ENCODE measurements at regions not wholly inside any gene's neighbourhood (a gene's known extent, or its start where the extent isn't known, plus 50 kb on each side); places are given as distances from the start of the nearest gene placed in this dataset.

DNA sequence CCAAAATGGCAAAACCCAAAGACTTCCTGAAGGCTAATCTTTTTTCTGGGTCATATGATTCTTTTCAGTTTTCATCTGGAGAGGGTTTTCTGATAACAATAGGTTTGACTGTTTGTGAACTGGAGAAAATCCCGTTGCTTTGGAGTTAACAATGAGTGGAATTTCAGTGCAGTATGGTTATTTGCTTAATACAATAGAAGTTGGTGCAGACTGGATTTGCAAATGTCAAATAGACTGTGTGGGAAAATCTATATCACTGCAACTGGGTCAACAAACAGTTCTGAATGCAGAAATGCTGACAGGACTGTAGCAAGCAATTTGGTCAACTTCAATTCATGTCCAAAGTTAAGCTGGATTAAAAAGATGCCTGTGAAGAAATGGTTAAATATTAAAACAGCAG is 267.5 kb upstream of the ARGLU1 start:
- DNase-seq (ENCODE audit: low read depth in 2 of 2): peak in 1 of 2 donors; percentile 25

DNA sequence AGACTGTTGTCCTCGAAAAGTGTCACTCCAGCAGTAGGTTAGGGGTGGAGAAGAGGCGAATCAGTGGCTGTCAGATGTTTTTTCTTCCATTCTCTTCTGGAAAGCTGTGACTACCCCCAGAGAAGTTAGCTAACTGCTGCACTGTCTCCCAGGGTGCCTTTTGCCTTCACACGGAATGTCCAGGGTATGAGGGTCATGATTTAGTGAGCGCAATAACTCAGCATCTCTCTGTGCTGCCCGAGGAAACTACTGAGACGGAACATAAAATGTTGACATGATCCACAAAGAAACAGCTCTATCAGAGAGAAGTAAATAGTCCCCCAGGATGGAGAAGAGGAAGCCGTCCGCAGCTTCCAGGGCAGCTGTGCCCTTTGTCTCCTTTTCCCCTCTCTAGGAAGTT is 254.0 kb upstream of the ARGLU1 start:
- DNase-seq (ENCODE audit: low read depth in 2 of 2): no peak

DNA sequence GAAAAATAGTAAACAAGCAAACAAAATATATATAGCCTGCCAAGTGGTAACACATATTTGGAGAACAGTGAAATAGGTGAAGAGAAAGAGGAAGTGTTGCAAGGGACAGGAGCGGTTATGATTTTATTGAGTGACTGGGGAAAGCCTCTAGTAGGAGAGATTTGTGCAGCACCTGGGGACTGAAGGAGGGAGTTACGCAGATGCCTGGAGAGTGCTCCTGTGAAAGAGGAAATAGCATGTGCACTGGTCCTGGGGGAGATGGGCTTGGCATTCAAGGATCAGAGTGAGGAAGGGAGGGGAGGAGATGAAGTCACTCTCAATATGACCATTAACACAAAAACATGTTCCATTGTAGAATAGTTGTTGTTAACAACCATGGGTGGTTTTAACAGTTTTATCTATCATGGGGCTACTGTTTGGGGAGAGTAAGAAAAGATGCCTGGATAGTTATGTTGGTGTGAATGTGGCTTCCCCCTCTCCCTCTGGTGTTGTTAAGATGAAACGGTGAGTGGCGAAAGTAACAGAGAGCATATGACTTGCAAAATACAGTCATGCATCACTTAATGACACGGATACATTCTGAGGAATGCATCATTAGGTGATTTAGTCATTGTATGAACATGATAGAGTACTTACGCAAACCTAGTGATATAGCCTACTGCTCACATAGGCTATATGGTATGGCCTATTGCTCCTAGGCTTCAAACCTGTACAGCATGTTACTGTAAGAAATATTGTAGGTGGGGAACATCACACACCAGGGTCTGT is 251.7 kb upstream of the ARGLU1 start:
- DNase-seq (ENCODE audit: low read depth in 2 of 2): no peak

DNA sequence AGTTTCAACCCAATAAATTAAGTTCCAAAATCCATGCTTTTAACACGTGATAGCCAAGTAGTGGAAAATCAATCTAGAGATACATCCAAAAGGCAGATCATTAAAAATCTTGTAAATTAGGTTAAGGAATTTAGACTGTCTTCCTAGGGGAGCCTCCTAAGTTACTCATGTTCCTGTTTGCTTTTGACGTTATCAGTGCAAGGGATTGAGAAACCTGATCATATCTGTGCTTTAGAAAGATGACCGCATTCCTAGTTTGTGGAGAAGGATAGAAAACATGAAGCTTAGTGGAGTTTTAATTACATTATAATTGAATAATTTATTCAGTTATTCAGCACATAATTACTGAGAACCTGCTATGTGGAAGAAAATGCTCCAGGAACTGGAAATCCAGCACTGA is 251.0 kb upstream of the ARGLU1 start:
- no peak for DNase-seq (ENCODE audit: low read depth in 2 of 2)

DNA sequence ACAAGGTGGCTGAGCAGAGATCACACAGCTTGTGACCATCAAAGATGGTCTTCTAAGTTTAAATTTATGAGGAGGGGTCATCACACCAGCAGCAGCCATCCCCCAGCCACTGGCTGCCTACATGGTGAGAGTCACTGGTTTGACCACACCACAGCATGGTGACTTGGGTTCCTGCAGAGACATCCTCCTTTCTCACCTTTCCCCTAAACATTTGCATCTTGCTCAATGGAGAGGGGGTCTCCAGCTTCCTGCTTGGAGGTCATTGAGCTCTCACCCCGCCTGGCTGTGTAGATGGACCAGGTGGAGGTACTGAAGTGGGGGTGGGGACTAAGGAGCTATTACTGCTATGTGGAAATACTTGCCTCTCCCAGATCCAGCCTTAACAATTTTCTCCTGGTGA is 247.6 kb upstream of the ARGLU1 start:
- DNase-seq (ENCODE audit: low read depth in 2 of 2): no peak

DNA sequence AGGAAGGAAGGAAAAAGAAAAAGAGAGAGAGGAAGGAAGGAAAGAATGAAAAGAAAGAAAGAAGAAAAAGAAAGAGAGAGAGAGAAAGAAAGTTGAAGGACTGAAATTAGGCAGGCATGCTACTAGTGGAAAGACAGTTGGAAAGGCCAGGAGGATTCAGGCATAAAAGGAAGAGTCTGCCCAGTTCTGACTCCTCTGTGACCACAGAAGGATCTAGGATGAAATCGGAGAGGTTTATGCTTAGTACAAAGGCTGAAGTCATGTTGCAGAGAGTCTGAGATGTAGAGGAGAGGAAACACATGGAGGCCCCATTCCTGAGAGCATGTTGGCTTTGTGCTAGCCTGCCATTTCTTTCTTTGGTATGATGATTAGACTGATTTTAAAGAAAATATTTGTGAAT is 246.5 kb upstream of the ARGLU1 start:
- DNase-seq (ENCODE audit: low read depth in 2 of 2): no peak

DNA sequence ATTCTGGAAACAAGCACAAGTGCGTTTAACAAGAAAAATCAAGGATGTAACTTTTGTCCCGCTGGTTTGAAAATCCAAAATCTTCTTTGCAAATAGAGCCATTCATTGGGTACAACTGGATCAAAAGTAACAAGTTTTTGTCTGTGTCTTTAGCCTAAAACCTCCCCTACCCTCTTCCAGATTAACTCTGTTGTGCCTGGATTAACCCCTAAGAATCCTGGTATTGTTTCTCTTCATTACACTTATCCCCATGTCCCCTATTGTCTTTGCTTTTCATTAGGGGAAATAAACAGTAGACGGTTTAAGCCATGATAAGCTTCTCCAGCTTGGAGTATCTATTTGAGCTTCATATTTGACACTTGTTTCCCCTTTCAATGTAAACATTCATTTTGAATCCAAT is 242.1 kb upstream of the ARGLU1 start:
- DNase-seq (ENCODE audit: low read depth in 2 of 2): no peak

DNA sequence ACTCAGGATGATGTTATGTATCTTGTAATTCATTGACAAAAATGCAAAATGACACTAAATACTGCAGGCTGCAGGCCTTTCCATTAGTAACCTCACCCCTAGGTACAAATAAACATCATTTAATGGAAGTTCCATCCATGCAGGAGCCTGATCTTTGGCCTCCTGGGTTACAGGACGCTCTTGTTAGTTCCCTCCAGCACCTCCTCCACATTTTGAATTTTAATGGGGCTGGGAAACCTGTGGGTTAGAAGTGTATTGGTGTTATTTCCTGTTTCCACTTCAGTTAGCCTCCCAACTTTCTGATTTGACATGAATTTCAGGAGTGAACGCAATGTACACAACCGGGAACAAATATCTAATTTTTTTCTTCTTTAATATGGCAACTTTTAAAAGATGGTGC is 237.1 kb upstream of the ARGLU1 start:
- no peak for DNase-seq (ENCODE audit: low read depth in 2 of 2)

DNA sequence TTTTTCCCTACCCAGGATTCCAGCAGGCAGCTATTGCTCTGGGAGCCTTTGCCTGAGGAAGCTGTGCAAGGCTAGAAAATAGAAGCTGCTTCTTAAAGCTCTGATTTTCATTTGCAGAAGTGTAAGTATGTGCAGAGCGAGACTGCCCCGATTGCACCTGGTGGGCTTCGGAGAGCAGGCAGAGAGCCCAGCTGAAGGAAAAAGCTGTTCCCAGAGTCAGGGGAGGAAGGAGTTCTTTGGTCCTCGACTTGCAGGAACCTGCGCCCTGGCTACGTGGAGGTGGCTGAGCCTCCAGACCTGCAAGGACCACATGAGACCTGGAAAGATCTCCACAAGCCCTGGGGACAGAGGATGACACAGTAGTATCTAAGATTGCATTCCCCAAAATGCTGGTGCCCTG is 235.0 kb upstream of the ARGLU1 start:
- DNase-seq (ENCODE audit: low read depth in 2 of 2): no peak

DNA sequence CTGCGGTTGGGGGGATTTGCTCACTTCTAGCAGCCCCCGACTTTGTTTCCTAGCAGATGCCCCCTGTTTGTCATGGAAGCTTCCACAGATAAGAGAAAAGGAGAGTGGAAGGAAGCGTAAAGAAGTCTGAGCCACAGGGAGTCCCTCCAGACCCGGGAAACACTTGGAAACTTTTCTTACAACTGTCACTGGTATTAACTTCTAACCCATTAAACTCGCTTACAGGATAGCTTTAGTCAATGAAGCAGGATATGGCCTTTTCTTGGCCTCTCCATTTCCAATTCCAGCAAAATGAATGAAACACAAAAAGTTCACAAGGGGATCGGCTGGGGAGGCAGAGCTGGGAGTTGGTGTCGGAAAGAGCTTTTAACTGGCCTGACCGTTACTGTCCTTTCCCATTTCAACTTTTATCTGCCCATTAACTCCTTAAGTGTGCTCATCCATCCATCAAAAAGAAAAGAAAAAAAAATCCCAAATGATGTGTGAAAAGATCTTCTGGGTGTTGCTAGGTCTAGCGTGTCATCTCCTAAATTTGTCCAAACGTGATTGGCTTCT is 231.9 kb upstream of the ARGLU1 start:
- DNase-seq (ENCODE audit: low read depth in 2 of 2): no peak

DNA sequence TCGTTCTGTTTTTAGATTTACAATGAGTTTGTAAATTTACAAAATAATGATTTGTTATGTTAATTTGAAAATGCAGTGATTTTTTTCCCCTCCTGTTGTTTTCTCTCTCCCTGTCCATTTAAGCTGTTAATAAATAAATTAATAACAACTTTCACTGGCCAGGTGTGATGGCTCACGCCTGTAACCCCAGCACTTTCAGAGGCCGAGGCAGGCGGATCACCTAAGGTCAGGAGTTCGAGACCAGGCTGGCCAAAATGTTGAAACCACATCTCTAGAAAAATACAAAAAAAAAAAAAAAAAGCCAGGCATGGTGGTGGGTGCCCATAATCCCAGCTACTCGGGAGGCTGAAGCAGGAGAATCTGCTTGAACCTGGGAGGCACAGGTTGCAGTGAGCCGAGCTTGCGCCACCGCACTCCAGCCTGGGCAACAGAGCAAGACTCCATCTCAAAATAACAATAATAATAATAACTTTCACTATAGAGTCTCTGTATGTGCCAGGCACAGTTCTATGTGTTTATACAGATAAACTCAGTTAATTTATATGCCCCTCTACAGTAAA is 229.2 kb upstream of the ARGLU1 start:
- no peak for DNase-seq (ENCODE audit: low read depth in 2 of 2)

DNA sequence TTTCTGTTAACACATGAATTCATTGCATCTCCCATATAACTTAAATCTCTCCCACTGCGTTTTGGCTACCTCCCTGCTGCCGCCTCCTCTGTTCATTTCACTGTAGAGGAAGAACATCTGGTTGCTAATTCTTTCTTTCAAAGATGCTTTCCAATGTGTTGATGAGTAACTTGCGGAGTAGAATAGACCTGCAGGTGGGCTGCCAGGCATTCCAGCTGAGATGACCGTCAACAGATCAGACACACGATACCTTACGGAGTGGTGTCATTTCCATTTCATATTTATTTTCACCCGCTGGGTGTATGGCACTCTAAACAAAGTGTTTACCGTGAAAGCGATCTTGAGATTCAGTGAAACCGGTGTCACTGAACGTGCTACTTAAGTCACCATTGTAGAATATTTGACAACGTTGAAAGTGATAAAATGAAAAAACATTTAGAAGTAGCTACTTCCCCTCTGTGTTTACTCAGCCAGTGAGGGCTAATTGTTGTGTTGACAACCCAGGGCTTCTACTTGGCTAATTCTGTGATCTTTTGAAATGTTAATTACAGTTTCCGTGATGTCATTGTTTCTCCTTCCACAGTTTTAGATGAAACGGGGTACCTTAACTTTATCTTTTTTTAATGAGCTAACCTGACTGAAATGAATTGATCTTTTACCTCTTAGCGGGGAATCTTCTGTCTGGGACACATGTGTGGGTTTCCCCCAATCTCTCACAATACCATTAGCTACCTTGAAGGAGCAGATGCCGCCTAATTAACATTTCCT is 228.5 kb upstream of the ARGLU1 start:
- no peak for DNase-seq (ENCODE audit: low read depth in 2 of 2)

DNA sequence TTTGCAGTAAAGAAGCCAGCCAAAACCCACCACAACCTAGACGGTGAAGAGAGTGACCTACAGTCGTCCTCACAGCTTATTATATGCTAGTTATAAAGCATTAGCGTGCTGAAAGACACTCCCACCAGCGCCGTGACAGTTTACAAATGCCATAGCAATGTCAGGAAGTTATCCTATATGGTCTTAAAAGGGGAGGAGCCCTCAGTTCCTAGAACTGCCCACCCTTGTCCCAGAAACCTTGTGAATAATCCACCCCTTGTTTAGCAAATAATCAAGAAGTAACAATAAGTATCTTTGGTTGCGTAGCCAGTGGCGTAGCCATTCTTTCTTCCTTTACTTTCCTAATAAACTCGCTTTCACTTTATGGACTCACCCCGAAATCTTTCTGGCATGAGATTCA is 227.9 kb upstream of the ARGLU1 start:
- DNase-seq (ENCODE audit: low read depth in 2 of 2): no peak

DNA sequence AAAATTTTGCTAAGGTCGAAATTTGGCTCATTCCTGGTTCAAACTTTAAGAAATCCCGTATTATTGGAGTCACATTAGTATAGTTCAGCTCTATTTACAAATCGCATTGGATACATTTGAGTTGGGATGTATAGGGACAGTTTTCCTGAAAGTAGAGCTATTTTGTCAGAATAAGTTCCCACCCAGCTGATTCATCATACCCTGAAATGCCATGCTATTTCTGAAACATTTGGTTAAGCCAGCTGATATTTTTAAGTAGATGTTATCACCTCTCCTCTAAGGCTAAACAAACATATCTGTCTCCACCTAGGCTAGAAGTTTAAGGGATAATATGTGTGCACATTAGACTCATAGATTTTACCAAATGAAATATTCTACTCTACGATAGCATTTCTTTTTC is 226.2 kb upstream of the ARGLU1 start:
- DNase-seq (ENCODE audit: low read depth in 2 of 2): no peak

DNA sequence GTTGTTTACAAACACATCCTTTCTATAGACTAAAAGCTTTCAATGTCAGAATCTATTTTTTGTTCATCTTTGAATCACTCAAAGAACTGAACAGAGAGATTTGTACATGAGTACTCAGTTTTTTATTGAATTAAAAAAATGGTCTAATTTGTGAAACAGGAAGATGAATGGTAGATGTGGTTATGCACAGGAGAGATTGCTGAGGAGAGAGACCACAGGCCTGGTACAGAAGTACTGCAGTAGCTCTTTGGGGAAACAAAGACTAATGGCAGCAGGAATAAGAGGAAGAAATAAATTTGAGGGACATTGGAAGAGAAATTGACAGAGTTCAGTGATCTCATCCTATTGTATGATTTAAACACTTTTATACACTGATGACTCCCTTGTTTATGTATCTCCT is 222.0 kb upstream of the ARGLU1 start:
- DNase-seq (ENCODE audit: low read depth in 2 of 2): no peak

DNA sequence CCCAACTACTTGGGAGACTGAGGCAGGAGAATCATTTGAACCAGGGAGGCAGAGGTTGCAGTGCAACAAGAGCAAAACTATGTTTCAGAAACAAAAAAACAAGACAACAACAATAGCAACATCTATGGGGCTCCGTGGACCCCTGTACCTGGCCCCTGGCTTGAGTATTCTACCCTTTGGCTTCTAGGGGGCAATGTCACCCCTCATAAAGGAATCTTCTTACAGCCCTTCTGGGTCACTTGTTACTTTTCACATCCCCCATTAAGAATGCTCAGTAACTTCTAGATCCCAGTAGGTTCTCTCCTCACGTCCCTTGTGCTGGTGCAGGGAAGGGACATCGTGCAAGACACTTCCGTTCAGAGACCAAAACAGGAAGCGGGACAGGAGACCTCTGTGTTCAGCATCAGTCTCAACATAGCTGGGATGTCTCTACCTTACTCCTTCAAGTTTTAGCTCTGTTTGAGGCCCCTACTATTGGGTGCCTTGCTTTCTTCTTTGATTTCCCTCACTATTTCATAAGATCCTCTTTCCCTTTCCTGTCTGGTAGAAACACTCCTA is 218.1 kb upstream of the ARGLU1 start:
- DNase-seq (ENCODE audit: low read depth in 2 of 2): no peak

DNA sequence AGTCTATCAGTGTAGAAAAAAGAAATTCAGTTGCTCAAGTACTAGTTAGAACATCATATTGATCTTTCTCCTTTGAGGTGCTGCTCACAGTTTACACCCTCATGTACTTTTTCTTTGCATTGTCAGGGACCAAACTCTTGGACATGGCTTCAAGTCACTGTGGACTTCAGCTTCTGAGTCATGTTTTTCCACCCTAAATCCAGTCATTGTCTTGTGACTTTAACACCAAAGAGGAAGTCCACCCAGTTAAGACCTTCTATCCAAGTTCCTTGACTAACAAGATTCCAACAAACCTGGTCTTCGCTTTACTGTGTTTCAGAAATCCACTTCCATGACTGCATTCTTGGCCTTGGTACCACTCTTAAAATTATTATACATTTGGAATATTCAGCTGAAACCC is 206.7 kb upstream of the ARGLU1 start:
- DNase-seq (ENCODE audit: low read depth in 2 of 2): no peak

DNA sequence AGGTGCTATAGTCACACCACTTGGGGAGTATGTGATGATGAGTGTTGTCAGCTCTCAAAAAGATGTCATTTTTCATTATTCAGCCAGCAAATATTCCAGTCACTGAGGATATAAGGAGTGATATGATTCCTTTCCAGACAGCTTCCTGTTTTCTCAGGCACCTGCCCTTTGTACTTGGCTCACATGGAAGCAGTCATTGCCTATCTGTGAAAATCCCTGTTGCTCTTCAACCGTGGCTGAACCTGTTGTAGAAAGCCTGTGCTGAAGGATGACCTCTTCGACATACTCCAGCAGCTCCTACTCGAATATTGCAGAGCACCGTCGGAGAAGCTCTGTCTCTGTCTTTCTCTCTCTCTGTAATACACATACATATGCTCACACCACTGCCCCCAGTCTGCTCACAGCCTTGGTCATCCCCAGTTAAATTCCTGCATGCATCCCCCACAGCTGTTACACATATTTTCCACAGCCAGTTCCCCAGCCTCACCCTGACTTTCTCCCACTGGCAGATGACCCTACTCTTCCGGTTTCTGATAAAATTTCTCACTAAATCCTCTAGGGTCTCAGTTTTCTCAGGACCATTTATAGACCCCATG is 204.2 kb upstream of the ARGLU1 start:
- peak in 1 of 2 donors; percentile 27 for DNase-seq (ENCODE audit: low read depth in 2 of 2)

DNA sequence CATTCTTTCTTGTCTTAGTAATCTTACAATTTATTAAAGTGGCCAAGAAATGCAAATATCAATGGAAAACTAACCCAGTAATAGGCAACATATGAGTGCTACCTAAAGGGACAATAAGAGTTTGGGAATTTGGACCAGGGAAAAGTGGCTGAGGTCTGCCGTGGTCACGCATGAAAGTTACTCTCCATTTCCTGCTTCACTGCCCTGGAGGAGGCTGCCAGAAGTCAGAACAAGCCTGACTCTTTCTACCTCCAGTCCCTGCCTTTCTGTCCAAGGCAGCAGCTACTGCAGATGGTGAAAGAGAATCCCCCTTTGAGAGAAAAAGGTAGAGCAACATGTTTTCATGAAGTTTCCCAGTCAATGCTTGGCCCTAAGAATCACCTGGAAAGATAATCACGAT is 201.1 kb upstream of the ARGLU1 start:
- no peak for DNase-seq (ENCODE audit: low read depth in 2 of 2)

DNA sequence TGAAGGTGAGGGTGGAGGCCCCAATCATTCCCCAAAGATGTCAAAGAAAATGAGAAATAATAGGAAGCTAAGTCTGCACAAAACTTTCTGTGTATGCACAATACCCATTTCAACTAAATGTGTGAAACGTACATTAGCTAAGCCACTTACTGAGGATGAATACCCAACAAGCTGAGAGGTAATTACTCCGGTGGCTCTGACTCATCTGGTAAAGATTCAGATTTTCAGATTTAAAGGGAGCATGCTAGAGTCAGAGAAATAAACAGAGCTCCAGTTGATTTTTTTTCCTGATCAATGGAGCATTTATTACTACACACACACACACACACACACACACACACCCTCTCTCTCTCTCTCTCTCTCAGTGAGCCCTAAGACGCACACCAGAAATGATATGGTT is 194.8 kb upstream of the ARGLU1 start:
- no peak for DNase-seq (ENCODE audit: low read depth in 2 of 2)

DNA sequence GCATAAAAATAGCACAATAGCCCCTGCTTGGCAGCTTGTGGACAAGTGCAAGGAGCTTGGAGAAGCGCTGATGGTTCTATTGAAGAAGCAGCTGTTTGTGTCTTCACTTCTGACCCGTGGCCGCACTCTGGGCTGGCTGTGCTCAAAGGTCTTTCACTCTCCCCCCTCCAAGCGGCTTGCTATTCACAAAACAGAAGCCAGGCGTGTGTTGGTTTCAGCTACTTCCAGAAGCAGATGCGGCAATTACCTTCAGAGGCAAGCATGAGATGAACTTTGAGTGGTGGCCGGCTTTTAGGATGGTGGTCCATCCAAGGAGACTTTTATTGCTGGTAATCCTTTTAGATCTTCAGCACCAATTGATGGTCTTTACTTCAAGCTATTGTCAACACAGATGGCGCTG is 188.5 kb upstream of the ARGLU1 start:
- no peak for DNase-seq (ENCODE audit: low read depth in 2 of 2)

DNA sequence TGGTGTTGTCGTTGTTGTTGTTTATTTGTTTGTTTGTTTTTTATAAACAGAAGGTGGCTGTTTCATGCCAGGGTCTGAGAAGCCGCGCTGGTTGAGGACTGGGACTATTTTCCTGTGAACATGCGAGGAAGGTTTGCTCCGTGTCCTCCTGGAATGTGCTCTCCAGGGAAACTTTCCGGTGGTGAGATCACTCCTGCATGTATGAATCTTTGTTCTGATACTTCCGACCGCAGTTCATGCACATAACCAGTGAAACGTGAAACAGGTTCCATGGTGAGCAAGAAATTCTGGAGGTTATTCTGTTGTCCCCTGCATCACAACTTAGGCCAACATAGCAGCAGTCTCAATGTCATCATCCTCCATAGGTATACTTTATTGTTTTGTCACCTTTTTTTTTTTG is 187.6 kb upstream of the ARGLU1 start:
- DNase-seq (ENCODE audit: low read depth in 2 of 2): peak in 1 of 2 donors; percentile 11

Measured in lung microvascular endothelial cell (primary cell).